Nephron progenitor cell (in vitro differentiated cells): ENCODE measurements at regions not wholly inside any gene's neighbourhood (a gene's known extent, or its start where the extent isn't known, plus 50 kb on each side); places are given as distances from the start of the nearest gene placed in this dataset.

Source experiments
- DNase-seq: peaks from one replicate; pipeline ENCODE4 v3.0.0; 2021
- H3K27ac Mint-ChIP-seq: 2 replicates; pipeline ENCODE4 v1.8.0; 2021; ENCODE audit warnings: mild to moderate bottlenecking, moderate library complexity, mixed read lengths
- H3K27me3 Mint-ChIP-seq: 2 replicates; pipeline ENCODE4 v1.8.0; 2021; ENCODE audit warnings: mild to moderate bottlenecking, low read depth, mixed read lengths; ENCODE audit not compliant: poor library complexity
- H3K36me3 Mint-ChIP-seq: 2 replicates; pipeline ENCODE4 v1.8.0; 2021; ENCODE audit warnings: low read depth, mixed read lengths
- H3K4me1 Mint-ChIP-seq: 2 replicates; pipeline ENCODE4 v1.8.0; 2021; ENCODE audit warnings: mixed read lengths
- H3K4me3 Mint-ChIP-seq: 2 replicates; pipeline ENCODE4 v1.8.0; 2021; ENCODE audit warnings: mild to moderate bottlenecking, moderate library complexity, mixed read lengths
- H3K9me3 Mint-ChIP-seq: 2 replicates; pipeline ENCODE4 v1.8.0; 2021; ENCODE audit warnings: mild to moderate bottlenecking, moderate library complexity, mixed read lengths
- CTCF ChIP-seq: fragments of 200-600 bp; sonication (generic); IDR thresholded peaks from 2 replicates; pipeline ENCODE4 v1.5.0; 2021; ENCODE audit warnings: antibody characterized with exemption

- TF ChIP-seq CTCF = no peak
- H3K4me3 Mint-ChIP-seq = no peak overlapping the region
- peaks cover 44% of the 10 kb centered on the region for H3K4me1 Mint-ChIP-seq
- no peak for DNase-seq
- H3K27ac Mint-ChIP-seq = no peak overlapping the region
- peaks cover 8% of the 10 kb centered on the region for H3K9me3 Mint-ChIP-seq
- peaks cover 47% of the 10 kb centered on the region for H3K27me3 Mint-ChIP-seq
- peaks cover 4% of the 10 kb centered on the region for H3K36me3 Mint-ChIP-seq
These were observed 56.4 kb upstream of the RBFOX3 start for GRCh38 chr17:79667121-79667715.

- peaks cover 47% of the 10 kb centered on the region for H3K27me3 Mint-ChIP-seq
- no peak overlapping the region for H3K4me3 Mint-ChIP-seq
- peaks cover 18% of the 10 kb centered on the region for H3K9me3 Mint-ChIP-seq
- no peak overlapping the region for H3K27ac Mint-ChIP-seq
- peaks cover 42% of the 10 kb centered on the region for H3K4me1 Mint-ChIP-seq
- H3K36me3 Mint-ChIP-seq = peaks cover 4% of the 10 kb centered on the region
- no peak for TF ChIP-seq CTCF
- no peak for DNase-seq
These were observed 55.3 kb upstream of the RBFOX3 start for GRCh38 chr17:79666111-79666510.

- no peak overlapping the region for H3K27ac Mint-ChIP-seq
- peak overlapping the region; percentile 57 for H3K4me3 Mint-ChIP-seq
- peak; percentile 39 for DNase-seq
- peaks cover 35% of the 10 kb centered on the region for H3K4me1 Mint-ChIP-seq
- H3K27me3 Mint-ChIP-seq = peaks cover 49% of the 10 kb centered on the region
- peaks cover 27% of the 10 kb centered on the region for H3K9me3 Mint-ChIP-seq
- no peak for TF ChIP-seq CTCF
- peaks cover 4% of the 10 kb centered on the region for H3K36me3 Mint-ChIP-seq
These were observed 54.3 kb upstream of the RBFOX3 start for GRCh38 chr17:79664930-79665737.

GRCh38 chr17:79661292-79662041 is 50.6 kb upstream of the RBFOX3 start:
- Mint-ChIP-seq H3K27me3 (peaks cover 52% of the 10 kb centered on the region), H3K36me3 (peaks cover 4% of the 10 kb centered on the region), H3K4me1 (peaks cover 42% of the 10 kb centered on the region), H3K4me3 (no peak overlapping the region), H3K9me3 (peaks cover 27% of the 10 kb centered on the region), H3K27ac (no peak overlapping the region)
- no peak for DNase-seq
- TF ChIP-seq CTCF = no peak
